IMR-90 (cell line): ENCODE measurements at regions not wholly inside any gene's neighbourhood (a gene's known extent, or its start where the extent isn't known, plus 50 kb on each side); places are given as distances from the start of the nearest gene placed in this dataset.

Experiments used
- ATAC-seq: fragments of 200-7000 bp; cut with Tn5 transposase; 2 replicates; pipeline ENCODE4 v1.9.1; 2020; ENCODE audit warnings: low read depth, mild to moderate bottlenecking, moderate library complexity
- BruUV-seq: library from RNA; stranded (reverse); fragments of 400-500 nt; replicated peaks from 2 replicates; lab custom pipeline; 2021; lab: Mats Ljungman, UMichigan
- CTCF ChIA-PET: fragments of 300-600 bp; formaldehyde crosslinking; extraction: SDS; loops from one replicate; lab custom pipeline; 2021; ENCODE audit warnings: antibody characterized with exemption; lab: Yijun Ruan, JAX
- POLR2A ChIA-PET: fragments of 300-600 bp; sonication (Branson Sonifier 250); formaldehyde crosslinking; loops from one replicate; lab custom pipeline; 2022; ENCODE audit warnings: antibody characterized with exemption; ENCODE audit not compliant: unreplicated experiment; lab: Charles Lee
- DNase-seq: peaks from one replicate; pipeline ENCODE4 v3.0.0; 2013
- H2AFZ ChIP-seq: replicated peaks from 2 replicates; pipeline ENCODE3; 2013; ENCODE audit warnings: low read length, mild to moderate bottlenecking; ENCODE audit not compliant: poor library complexity
- H2AK5ac ChIP-seq: 2 replicates; pipeline ENCODE4 v1.6.1; 2013; ENCODE audit warnings: low read depth, low read length, inconsistent platforms
- H2AK9ac ChIP-seq: replicated peaks from 2 replicates; pipeline ENCODE3; 2013; ENCODE audit warnings: mild to moderate bottlenecking, low read depth, low read length, moderate library complexity; ENCODE audit not compliant: poor library complexity
- H2BK120ac ChIP-seq: 2 replicates; pipeline ENCODE4 v1.6.1; 2013; ENCODE audit warnings: low read depth, low read length, inconsistent platforms
- H2BK15ac ChIP-seq: 3 replicates; pipeline ENCODE4 v1.6.1; 2013; ENCODE audit warnings: low read depth, low read length, inconsistent platforms
- H2BK20ac ChIP-seq: 2 replicates; pipeline ENCODE4 v1.6.1; 2013; ENCODE audit warnings: low read depth, mild to moderate bottlenecking, inconsistent platforms, low read length, moderate library complexity
- H2BK5ac ChIP-seq: 2 replicates; pipeline ENCODE4 v1.6.1; 2013; ENCODE audit warnings: mild to moderate bottlenecking, low read depth, low read length, inconsistent platforms; ENCODE audit not compliant: poor library complexity, severe bottlenecking
- H3K14ac ChIP-seq: replicated peaks from 2 replicates; pipeline ENCODE4 v1.6.1; 2013; ENCODE audit warnings: low read depth, low read length, inconsistent platforms
- H3K18ac ChIP-seq: 2 replicates; pipeline ENCODE4 v1.6.1; 2013; ENCODE audit warnings: low read depth, low read length, control low read depth
- H3K23ac ChIP-seq: 2 replicates; pipeline ENCODE4 v1.6.1; 2013; ENCODE audit warnings: low read depth, low read length, inconsistent platforms
- H3K27ac ChIP-seq: 2 replicates; pipeline ENCODE4 v1.5.1; 2013; ENCODE audit warnings: mild to moderate bottlenecking, control low read depth, low read length; ENCODE audit not compliant: insufficient read depth
- H3K27me3 ChIP-seq: 2 replicates; pipeline ENCODE4 v1.6.1; 2013; ENCODE audit warnings: low read length; ENCODE audit not compliant: control insufficient read depth, insufficient read depth
- H3K36me3 ChIP-seq: 2 replicates; pipeline ENCODE4 v1.6.1; 2013; ENCODE audit warnings: low read length, mixed read lengths; ENCODE audit not compliant: control insufficient read depth, insufficient read depth
- H3K4ac ChIP-seq: 2 replicates; pipeline ENCODE4 v1.6.1; 2013; ENCODE audit warnings: low read depth, low read length, inconsistent platforms
- H3K4me1 ChIP-seq: 2 replicates; pipeline ENCODE4 v1.6.1; 2013; ENCODE audit warnings: low read length, mixed read lengths; ENCODE audit not compliant: control insufficient read depth, insufficient read depth
- H3K4me2 ChIP-seq: 2 replicates; pipeline ENCODE4 v1.6.1; 2013; ENCODE audit warnings: low read depth, mild to moderate bottlenecking, control low read depth, low read length, moderate library complexity
- H3K4me3 ChIP-seq: 2 replicates; pipeline ENCODE4 v1.5.1; 2013; ENCODE audit warnings: low read depth, mild to moderate bottlenecking, control low read depth, low read length, moderate library complexity; ENCODE audit not compliant: insufficient read depth
- H3K56ac ChIP-seq: 2 replicates; pipeline ENCODE4 v1.6.1; 2013; ENCODE audit warnings: low read length, inconsistent platforms; ENCODE audit not compliant: insufficient read depth; ENCODE audit errors: extremely low read depth
- H3K79me1 ChIP-seq, 2 experiments: 2 replicates each; pipeline ENCODE4 v1.6.1; 2013; ENCODE audit warnings: low read length in 2 of 2, inconsistent platforms in 1 of 2, low read depth in 1 of 2
- H3K9ac ChIP-seq: 2 replicates; pipeline ENCODE4 v1.6.1; 2013; ENCODE audit warnings: low read depth, low read length, control low read depth
- H3K9me1 ChIP-seq: 2 replicates; pipeline ENCODE4 v1.6.1; 2013; ENCODE audit warnings: low read length, inconsistent platforms; ENCODE audit not compliant: insufficient read depth
- H3K9me3 ChIP-seq: 2 replicates; pipeline ENCODE4 v1.6.1; 2013; ENCODE audit warnings: low read length; ENCODE audit not compliant: control insufficient read depth, insufficient read depth
- H4K20me1 ChIP-seq: 2 replicates; pipeline ENCODE4 v1.6.1; 2013; ENCODE audit warnings: low read length, inconsistent platforms; ENCODE audit not compliant: insufficient read depth
- H4K5ac ChIP-seq: 2 replicates; pipeline ENCODE4 v1.6.1; 2013; ENCODE audit warnings: mild to moderate bottlenecking, low read depth, low read length, control low read depth
- H4K8ac ChIP-seq, 2 experiments: 2 replicates each; pipeline ENCODE4 v1.6.1; 2013; ENCODE audit warnings: low read depth in 2 of 2, low read length in 2 of 2, control low read depth in 1 of 2, inconsistent platforms in 1 of 2
- H4K91ac ChIP-seq: 2 replicates; pipeline ENCODE4 v1.6.1; 2013; ENCODE audit warnings: low read depth, low read length, inconsistent platforms; ENCODE audit not compliant: insufficient read depth
- ELK1 ChIP-seq: fragments of 150-350 bp; IDR thresholded peaks from 2 replicates; pipeline ENCODE4 v1.6.1; 2016; ENCODE audit warnings: low read depth, mild to moderate bottlenecking, low read length, moderate library complexity, borderline replicate concordance
- MXI1 ChIP-seq: IDR thresholded peaks from 2 replicates; pipeline ENCODE4 v1.6.1; 2012; ENCODE audit warnings: low read depth, mild to moderate bottlenecking, low read length, moderate library complexity, borderline replicate concordance
- RFX5 ChIP-seq: IDR thresholded peaks from 2 replicates; pipeline ENCODE4 v1.8.0; 2012; ENCODE audit warnings: low read depth, mild to moderate bottlenecking, low read length, moderate library complexity
- WGBS, 2 experiments: methylation state at CpG; one replicate each; pipeline versions ENCODE4 v1.1.5 to v1.1.7; 2013; ENCODE audit warnings: missing lambda C conversion rate in 2 of 2; ENCODE audit not compliant: insufficient read length in 1 of 2; ENCODE audit errors: extremely low coverage in 2 of 2; 5-methylcytosine and 5-hydroxymethylcytosine counted together
- dilution Hi-C: fragments of 300-500 bp; cut with HindIII; formaldehyde crosslinking; loops from one replicate; pipeline ENCODE4 v1.14.3; 2018; ENCODE audit warnings: low sequenced_read_pairs; ENCODE audit not compliant: unreplicated experiment
- in situ Hi-C: fragments of 300-500 bp; cut with MboI; formaldehyde crosslinking; loops from 3 replicates; pipeline ENCODE4 v1.14.3; 2019; ENCODE audit warnings: low sequenced_read_pairs, inconsistent platforms, mixed read lengths
- intact Hi-C: fragments of 100-400 bp; cut with micrococcal nuclease; formaldehyde crosslinking; loops from 2 replicates; pipeline ENCODE4 v1.10.0; 2022

- Histone ChIP-seq H4K8ac (no peak overlapping the region), H2BK5ac (no peak overlapping the region), H3K4me1 (no peaks in the 10 kb centered on the region), H3K14ac (no peak overlapping the region), H3K56ac (no peak overlapping the region), H2AK9ac (no peak overlapping the region), H4K5ac (no peak overlapping the region), H2BK20ac (no peak overlapping the region), H3K4ac (no peak overlapping the region), H2AFZ (no peak overlapping the region), H3K9ac (no peak overlapping the region), H2AK5ac (no peak overlapping the region), H3K23ac (no peak overlapping the region), H2BK15ac (no peak overlapping the region), H4K20me1 (no peaks in the 10 kb centered on the region), H3K18ac (no peak overlapping the region), H3K36me3 (no peaks in the 10 kb centered on the region), H3K4me3 (no peak overlapping the region), H3K4me2 (no peak overlapping the region), H3K27ac (no peak overlapping the region), H3K79me1 (no peaks in the 10 kb centered on the region), H3K9me1 (no peaks in the 10 kb centered on the region), H3K27me3 (no peaks in the 10 kb centered on the region), H3K9me3 (peaks cover 2% of the 10 kb centered on the region), H4K91ac (no peak overlapping the region), H2BK120ac (no peak overlapping the region)
- no TSS peak for BruUV-seq
- intact Hi-C loops = no loop called here
- ATAC-seq (no peak), DNase-seq (no peak)
- WGBS, 2 experiments = no CpG with 5 or more reads among the region's 3 CpGs
- ChIA-PET POLR2A (no interaction called here), CTCF (no interaction called here)
- dilution Hi-C loops = no loop called here
- TF ChIP-seq RFX5 = no peak
- no peak for TF ChIP-seq MXI1
- TF ChIP-seq ELK1 = no peak
- in situ Hi-C loops = no loop called here
Observed at GRCh38 chr3:6098516-6099157, 762.3 kb upstream of the GRM7 start.
